ENCODE measurements at regions not wholly inside any gene's neighbourhood (a gene's known extent, or its start where the extent isn't known, plus 50 kb on each side); places are given as distances from the start of the nearest gene placed in this dataset.
A peak's percentile ranks its signal among the peaks of the same experiment; 100 is the strongest.

GRCh38 chr21:38720074-38720473 is 85.7 kb upstream of the ETS2 start:
- no peaks in the 10 kb centered on the region for H3K4me1 ChIP-seq (ENCODE audit: control insufficient read depth, insufficient read depth, low read length, poor library complexity, severe bottlenecking)
- H3K27ac ChIP-seq (ENCODE audit: low read depth, low read length, severe bottlenecking), result no peak overlapping the region
- H3K9me3 ChIP-seq (ENCODE audit: control insufficient read depth, low read length), result peaks cover 2% of the 10 kb centered on the region
- WGBS, 2 experiments (ENCODE audit: insufficient coverage in 2 of 2), result 91 to 97% methylated on average over 4 to 5 of the region's 6 CpGs
- H3K4me3 ChIP-seq (ENCODE audit: extremely low read depth, insufficient read depth, low read length, poor library complexity, severe bottlenecking), result no peak overlapping the region
- H3K36me3 ChIP-seq (ENCODE audit: control insufficient read depth, insufficient read depth, low read length), result no peaks in the 10 kb centered on the region

DNA sequence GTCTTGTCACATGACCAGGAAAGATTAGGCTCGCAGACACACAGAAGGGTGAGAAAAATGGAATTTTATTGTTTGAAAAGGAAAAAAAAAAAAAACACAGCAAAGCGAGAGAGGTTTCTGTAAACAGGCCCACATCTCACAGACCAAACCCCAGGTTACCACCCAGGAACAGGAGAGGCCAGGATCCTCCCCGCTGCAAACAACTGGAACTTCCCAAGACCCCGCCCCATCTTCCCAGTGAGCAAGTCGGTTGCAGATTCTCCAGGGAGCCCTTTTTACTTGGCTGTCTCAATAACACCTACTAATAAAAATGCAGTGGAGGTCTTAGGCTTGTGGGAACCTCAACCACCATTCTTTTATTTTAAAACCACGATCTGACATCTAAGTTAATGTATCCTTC is 84.7 kb upstream of the ETS2 start:
- Histone ChIP-seq H3K36me3 (ENCODE audit: control insufficient read depth, insufficient read depth, low read length) (no peaks in the 10 kb centered on the region), H3K9me3 (ENCODE audit: control insufficient read depth, low read length) (peaks cover 10% of the 10 kb centered on the region), H3K27ac (ENCODE audit: low read depth, low read length, severe bottlenecking) (no peak overlapping the region), H3K4me3 (ENCODE audit: extremely low read depth, insufficient read depth, low read length, poor library complexity, severe bottlenecking) (no peak overlapping the region), H3K4me1 (ENCODE audit: control insufficient read depth, insufficient read depth, low read length, poor library complexity, severe bottlenecking) (no peaks in the 10 kb centered on the region)
- WGBS, 2 experiments (ENCODE audit: insufficient coverage in 2 of 2), result 70 to 75% methylated on average over 1 to 2 of the region's 6 CpGs

- Histone ChIP-seq H3K4me1 (ENCODE audit: control insufficient read depth, insufficient read depth, low read length, poor library complexity, severe bottlenecking) (no peaks in the 10 kb centered on the region), H3K4me3 (ENCODE audit: extremely low read depth, insufficient read depth, low read length, poor library complexity, severe bottlenecking) (no peak overlapping the region), H3K36me3 (ENCODE audit: control insufficient read depth, insufficient read depth, low read length) (no peaks in the 10 kb centered on the region), H3K27ac (ENCODE audit: low read depth, low read length, severe bottlenecking) (no peak overlapping the region), H3K9me3 (ENCODE audit: control insufficient read depth, low read length) (peaks cover 10% of the 10 kb centered on the region)
- 74 to 94% methylated on average over 4 to 6 of the region's 6 CpGs for WGBS, 2 experiments (ENCODE audit: insufficient coverage in 2 of 2)
These were observed 83.8 kb upstream of the ETS2 start for GRCh38 chr21:38721958-38722357.

DNA sequence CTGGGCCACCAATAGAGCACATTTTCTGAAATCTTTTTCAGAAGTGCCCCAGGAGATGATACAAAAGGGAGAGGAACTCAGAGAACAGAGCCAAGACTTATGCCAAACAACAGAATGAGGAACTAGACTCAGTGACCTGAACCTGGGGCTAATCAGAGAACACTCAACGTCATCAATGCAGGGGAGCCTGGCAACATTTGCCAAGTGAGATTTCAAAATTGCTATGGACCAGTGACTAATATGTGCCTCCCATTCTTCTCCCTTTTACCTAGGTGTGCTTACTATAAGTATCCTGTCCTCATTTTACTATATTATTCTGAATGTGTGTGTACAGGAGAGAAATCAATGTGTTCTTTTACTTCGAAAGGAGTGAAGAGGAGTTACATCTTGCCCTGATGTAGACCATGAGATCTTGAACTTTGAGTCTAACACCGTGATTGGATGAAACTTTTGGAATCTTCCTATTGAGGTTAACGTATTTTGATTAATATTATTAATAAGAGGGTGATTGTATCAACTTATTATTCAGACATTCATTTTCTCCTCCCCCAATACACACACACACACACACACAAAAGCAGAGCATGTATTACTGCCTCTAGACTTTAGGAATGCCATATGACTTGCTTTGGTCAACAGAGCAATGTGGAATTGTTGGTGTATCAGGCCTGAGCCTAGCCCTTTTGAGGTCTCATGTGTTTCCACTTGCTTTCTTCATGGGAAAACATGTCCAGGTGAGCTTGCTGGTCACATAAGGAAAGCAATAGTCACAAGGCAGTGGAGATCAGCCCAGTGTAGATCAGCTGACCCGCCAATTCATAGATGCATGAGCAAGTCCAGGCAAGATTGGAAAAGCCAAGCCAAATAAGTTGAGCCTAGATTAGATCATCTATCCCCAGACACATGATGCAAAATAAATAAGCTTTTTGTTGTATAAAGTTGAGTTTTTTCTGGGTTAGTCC is 80.3 kb upstream of the ETS2 start:
- Histone ChIP-seq H3K9me3 (ENCODE audit: control insufficient read depth, low read length) (peaks cover 10% of the 10 kb centered on the region), H3K36me3 (ENCODE audit: control insufficient read depth, insufficient read depth, low read length) (no peaks in the 10 kb centered on the region), H3K4me3 (ENCODE audit: extremely low read depth, insufficient read depth, low read length, poor library complexity, severe bottlenecking) (no peak overlapping the region), H3K27ac (ENCODE audit: low read depth, low read length, severe bottlenecking) (no peak overlapping the region), H3K4me1 (ENCODE audit: control insufficient read depth, insufficient read depth, low read length, poor library complexity, severe bottlenecking) (no peaks in the 10 kb centered on the region)
- WGBS, 2 experiments (ENCODE audit: insufficient coverage in 2 of 2), result 93 to 94% methylated on average over 2 to 3 of the region's 5 CpGs

DNA sequence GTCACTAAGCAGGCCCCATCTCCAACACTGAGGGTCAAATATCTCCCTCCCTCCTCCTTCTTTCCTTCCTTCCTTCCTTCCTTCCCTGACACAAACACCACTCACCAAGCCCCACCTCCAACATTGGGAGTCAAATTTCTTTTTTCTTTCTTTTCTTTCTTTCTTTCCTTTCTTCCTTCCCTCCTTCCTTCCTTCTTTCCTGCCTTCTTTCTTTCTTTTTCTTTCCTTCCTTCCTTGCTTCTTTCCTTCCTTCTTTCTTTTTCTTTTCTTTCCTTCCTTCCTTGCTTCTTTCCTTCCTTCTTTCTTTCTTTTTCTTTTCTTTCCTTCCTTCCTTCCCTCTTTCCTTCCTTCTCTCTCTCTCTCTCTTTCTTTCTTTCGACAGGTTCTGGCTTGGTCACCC is 79.2 kb upstream of the ETS2 start:
- Histone ChIP-seq H3K9me3 (ENCODE audit: control insufficient read depth, low read length) (peaks cover 10% of the 10 kb centered on the region), H3K4me3 (ENCODE audit: extremely low read depth, insufficient read depth, low read length, poor library complexity, severe bottlenecking) (no peak overlapping the region), H3K36me3 (ENCODE audit: control insufficient read depth, insufficient read depth, low read length) (no peaks in the 10 kb centered on the region), H3K4me1 (ENCODE audit: control insufficient read depth, insufficient read depth, low read length, poor library complexity, severe bottlenecking) (no peaks in the 10 kb centered on the region), H3K27ac (ENCODE audit: low read depth, low read length, severe bottlenecking) (no peak overlapping the region)
- no CpG with 5 or more reads among the region's 1 CpG for WGBS, 2 experiments (ENCODE audit: insufficient coverage in 2 of 2)

GRCh38 chr21:38729291-38729690 is 76.4 kb upstream of the ETS2 start:
- WGBS, 2 experiments (ENCODE audit: insufficient coverage in 2 of 2), result no CpG with 5 or more reads among the region's 1 CpG
- no peak overlapping the region for H3K4me3 ChIP-seq (ENCODE audit: extremely low read depth, insufficient read depth, low read length, poor library complexity, severe bottlenecking)
- H3K36me3 ChIP-seq (ENCODE audit: control insufficient read depth, insufficient read depth, low read length), result no peaks in the 10 kb centered on the region
- no peaks in the 10 kb centered on the region for H3K4me1 ChIP-seq (ENCODE audit: control insufficient read depth, insufficient read depth, low read length, poor library complexity, severe bottlenecking)
- no peak overlapping the region for H3K27ac ChIP-seq (ENCODE audit: low read depth, low read length, severe bottlenecking)
- H3K9me3 ChIP-seq (ENCODE audit: control insufficient read depth, low read length), result peaks cover 10% of the 10 kb centered on the region

DNA sequence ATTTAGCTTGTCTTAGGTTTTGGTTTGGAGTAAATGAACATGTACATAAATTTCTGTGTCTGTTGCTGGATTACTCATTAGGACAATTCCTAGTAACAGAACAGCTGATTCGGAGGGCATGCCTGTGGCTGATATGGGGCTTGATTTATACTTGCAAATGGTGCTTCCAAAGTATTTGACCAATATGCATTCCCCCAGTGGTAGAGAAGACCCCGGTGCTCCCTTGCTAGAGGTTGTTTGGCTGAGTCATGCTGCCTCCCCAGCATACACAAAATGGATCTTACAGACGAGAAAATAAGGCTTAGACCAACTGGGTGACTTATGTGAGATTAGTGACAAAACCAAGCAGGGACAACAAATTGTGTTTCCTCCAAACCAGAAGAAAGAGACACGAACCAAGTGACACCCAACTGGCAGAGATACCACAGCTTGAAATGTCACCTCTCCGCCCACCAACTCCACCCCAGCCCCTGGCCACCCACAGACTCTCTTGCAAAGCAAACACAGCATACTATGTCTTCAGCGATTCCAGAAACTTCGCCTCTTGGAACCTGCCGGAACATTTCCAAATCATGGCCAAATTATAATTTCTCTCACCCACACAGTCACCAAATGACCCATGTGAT is 75.9 kb upstream of the ETS2 start:
- WGBS, 2 experiments (ENCODE audit: insufficient coverage in 2 of 2), result 63 to 86% methylated on average over 5 of the region's 8 CpGs
- Histone ChIP-seq H3K27ac (ENCODE audit: low read depth, low read length, severe bottlenecking) (no peak overlapping the region), H3K4me1 (ENCODE audit: control insufficient read depth, insufficient read depth, low read length, poor library complexity, severe bottlenecking) (no peaks in the 10 kb centered on the region), H3K36me3 (ENCODE audit: control insufficient read depth, insufficient read depth, low read length) (no peaks in the 10 kb centered on the region), H3K9me3 (ENCODE audit: control insufficient read depth, low read length) (peaks cover 10% of the 10 kb centered on the region), H3K4me3 (ENCODE audit: extremely low read depth, insufficient read depth, low read length, poor library complexity, severe bottlenecking) (no peak overlapping the region)

DNA sequence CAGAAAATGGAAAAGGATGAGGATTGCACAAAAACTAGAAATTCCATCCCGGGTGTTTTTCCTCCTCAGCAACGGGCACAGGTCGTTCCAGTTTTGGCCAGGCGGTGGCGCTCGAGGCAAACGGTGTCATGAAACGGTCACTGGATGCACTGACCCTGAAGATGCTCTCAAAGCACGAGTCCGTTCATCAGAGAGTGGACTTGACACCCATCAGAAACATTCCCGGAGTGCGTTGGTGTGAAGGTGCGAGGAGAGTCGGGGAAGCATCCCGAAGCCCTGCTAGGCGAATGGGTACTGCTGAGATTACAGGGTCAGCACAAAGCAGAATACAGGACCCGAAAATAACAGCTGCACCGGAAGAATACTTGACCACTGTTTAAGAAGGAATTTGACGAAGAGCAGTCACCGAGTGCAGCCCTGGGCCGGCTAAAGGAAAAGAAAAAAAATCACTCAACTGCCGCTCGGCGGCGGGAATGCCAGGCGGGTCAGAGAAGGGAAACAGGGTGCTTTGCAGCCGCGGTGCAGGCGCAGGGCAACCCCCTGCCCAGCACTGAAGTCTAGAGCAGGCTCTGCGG is 71.7 kb upstream of the ETS2 start:
- Histone ChIP-seq H3K4me3 (ENCODE audit: extremely low read depth, insufficient read depth, low read length, poor library complexity, severe bottlenecking) (peak overlapping the region; percentile 22), H3K9me3 (ENCODE audit: control insufficient read depth, low read length) (no peaks in the 10 kb centered on the region), H3K36me3 (ENCODE audit: control insufficient read depth, insufficient read depth, low read length) (no peaks in the 10 kb centered on the region), H3K4me1 (ENCODE audit: control insufficient read depth, insufficient read depth, low read length, poor library complexity, severe bottlenecking) (no peaks in the 10 kb centered on the region), H3K27ac (ENCODE audit: low read depth, low read length, severe bottlenecking) (peak overlapping the region; percentile 29)
- 1 to 2% methylated on average over 26 to 27 of the region's 30 CpGs for WGBS, 2 experiments (ENCODE audit: insufficient coverage in 2 of 2)

GRCh38 chr21:38734646-38735365 is 70.9 kb upstream of the ETS2 start:
- H3K36me3 ChIP-seq (ENCODE audit: control insufficient read depth, insufficient read depth, low read length), result no peaks in the 10 kb centered on the region
- WGBS, 2 experiments (ENCODE audit: insufficient coverage in 2 of 2), result no CpG with 5 or more reads among the region's 8 CpGs
- no peaks in the 10 kb centered on the region for H3K4me1 ChIP-seq (ENCODE audit: control insufficient read depth, insufficient read depth, low read length, poor library complexity, severe bottlenecking)
- no peak overlapping the region for H3K27ac ChIP-seq (ENCODE audit: low read depth, low read length, severe bottlenecking)
- no peak overlapping the region for H3K4me3 ChIP-seq (ENCODE audit: extremely low read depth, insufficient read depth, low read length, poor library complexity, severe bottlenecking)
- no peaks in the 10 kb centered on the region for H3K9me3 ChIP-seq (ENCODE audit: control insufficient read depth, low read length)

- WGBS, 2 experiments (ENCODE audit: insufficient coverage in 2 of 2), result 100% methylated on average over 2 of the region's 3 CpGs; no CpG with 5 or more reads in 1 of the 2 experiments
- no peaks in the 10 kb centered on the region for H3K36me3 ChIP-seq (ENCODE audit: control insufficient read depth, insufficient read depth, low read length)
- no peak overlapping the region for H3K27ac ChIP-seq (ENCODE audit: low read depth, low read length, severe bottlenecking)
- H3K9me3 ChIP-seq (ENCODE audit: control insufficient read depth, low read length), result no peaks in the 10 kb centered on the region
- H3K4me1 ChIP-seq (ENCODE audit: control insufficient read depth, insufficient read depth, low read length, poor library complexity, severe bottlenecking), result no peaks in the 10 kb centered on the region
- no peak overlapping the region for H3K4me3 ChIP-seq (ENCODE audit: extremely low read depth, insufficient read depth, low read length, poor library complexity, severe bottlenecking)
These were observed 70.0 kb upstream of the ETS2 start for GRCh38 chr21:38735626-38736206.
